Cardiac muscle cell (in vitro differentiated cells and primary cell): ENCODE measurements at regions not wholly inside any gene's neighbourhood (a gene's known extent, or its start where the extent isn't known, plus 50 kb on each side); places are given as distances from the start of the nearest gene placed in this dataset.

Experiments used
- DNase-seq, 2 donors: peaks; one replicate each; pipeline versions ENCODE4 v3.0.0 to v3.0.0-alpha.2; 2010 to 2017; ENCODE audit warnings: low read depth in 1 of 2, low spot score in 1 of 2
- H3K27ac ChIP-seq: fragments of 200-600 bp; sonication (generic); 2 replicates; pipeline ENCODE4 v1.5.1; 2016
- H3K27me3 ChIP-seq: fragments of 200-600 bp; sonication (generic); 2 replicates; pipeline ENCODE4 v1.6.0; 2016; ENCODE audit warnings: control low read depth
- H3K36me3 ChIP-seq: fragments of 200-600 bp; sonication (generic); 2 replicates; pipeline ENCODE4 v1.5.1; 2016; ENCODE audit warnings: control low read depth
- H3K4me1 ChIP-seq: fragments of 200-600 bp; sonication (generic); 2 replicates; pipeline ENCODE4 v1.8.1; 2017; ENCODE audit warnings: low read depth, mild to moderate bottlenecking, mixed run types
- H3K4me3 ChIP-seq: fragments of 200-600 bp; sonication (generic); 2 replicates; pipeline ENCODE4 v1.5.1; 2016; ENCODE audit warnings: mild to moderate bottlenecking
- H3K9me3 ChIP-seq: fragments of 200-600 bp; sonication (generic); 2 replicates; pipeline ENCODE4 v1.5.1; 2017; ENCODE audit warnings: low read depth, mild to moderate bottlenecking, control low read depth
- CTCF ChIP-seq: IDR thresholded peaks from 2 replicates; pipeline ENCODE4 v1.5.1; 2012; ENCODE audit warnings: low read depth, mild to moderate bottlenecking, low read length

- Histone ChIP-seq H3K27me3 (no peaks in the 10 kb centered on the region), H3K27ac (no peak overlapping the region), H3K9me3 (no peaks in the 10 kb centered on the region), H3K4me3 (no peak overlapping the region), H3K36me3 (no peaks in the 10 kb centered on the region), H3K4me1 (no peaks in the 10 kb centered on the region)
- no peak for TF ChIP-seq CTCF
- no peak for DNase-seq
Measured at GRCh38 chr10:84921701-84922100, 593.3 kb downstream of the CCSER2 start.

GRCh38 chr10:84924131-84924530 is 595.7 kb downstream of the CCSER2 start:
- no peak for TF ChIP-seq CTCF
- H3K9me3 ChIP-seq: no peaks in the 10 kb centered on the region
- H3K4me3 ChIP-seq: no peak overlapping the region
- H3K27ac ChIP-seq: no peak overlapping the region
- no peak for DNase-seq
- no peaks in the 10 kb centered on the region for H3K36me3 ChIP-seq
- no peaks in the 10 kb centered on the region for H3K27me3 ChIP-seq
- no peaks in the 10 kb centered on the region for H3K4me1 ChIP-seq

- H3K4me3 ChIP-seq: no peak overlapping the region
- DNase-seq: no peak
- H3K9me3 ChIP-seq: no peaks in the 10 kb centered on the region
- H3K36me3 ChIP-seq: no peaks in the 10 kb centered on the region
- H3K27me3 ChIP-seq: no peaks in the 10 kb centered on the region
- H3K27ac ChIP-seq: no peak overlapping the region
- TF ChIP-seq CTCF: no peak
- no peaks in the 10 kb centered on the region for H3K4me1 ChIP-seq
Measured at GRCh38 chr10:84925495-84925894, 597.1 kb downstream of the CCSER2 start.

- Histone ChIP-seq H3K4me1 (peaks cover 4% of the 10 kb centered on the region), H3K9me3 (no peaks in the 10 kb centered on the region), H3K27me3 (no peaks in the 10 kb centered on the region), H3K27ac (no peak overlapping the region), H3K4me3 (no peak overlapping the region), H3K36me3 (no peaks in the 10 kb centered on the region)
- TF ChIP-seq CTCF: no peak
- DNase-seq: no peak
Measured at GRCh38 chr10:84933402-84933801, 605.0 kb downstream of the CCSER2 start.

- no peaks in the 10 kb centered on the region for H3K27me3 ChIP-seq
- H3K4me3 ChIP-seq: no peak overlapping the region
- H3K27ac ChIP-seq: no peak overlapping the region
- H3K9me3 ChIP-seq: no peaks in the 10 kb centered on the region
- DNase-seq: no peak
- TF ChIP-seq CTCF: no peak
- no peaks in the 10 kb centered on the region for H3K36me3 ChIP-seq
- peaks cover 5% of the 10 kb centered on the region for H3K4me1 ChIP-seq
Measured at GRCh38 chr10:84935772-84936171, 607.4 kb downstream of the CCSER2 start.

GRCh38 chr10:84938117-84938905 is 609.9 kb downstream of the CCSER2 start:
- H3K36me3 ChIP-seq: no peaks in the 10 kb centered on the region
- H3K4me3 ChIP-seq: no peak overlapping the region
- H3K27ac ChIP-seq: no peak overlapping the region
- TF ChIP-seq CTCF: no peak
- H3K4me1 ChIP-seq: peaks cover 5% of the 10 kb centered on the region
- H3K9me3 ChIP-seq: no peaks in the 10 kb centered on the region
- no peaks in the 10 kb centered on the region for H3K27me3 ChIP-seq
- DNase-seq: no peak
